ENCODE measurements at regions not wholly inside any gene's neighbourhood (a gene's known extent, or its start where the extent isn't known, plus 50 kb on each side); places are given as distances from the start of the nearest gene placed in this dataset.

DNA sequence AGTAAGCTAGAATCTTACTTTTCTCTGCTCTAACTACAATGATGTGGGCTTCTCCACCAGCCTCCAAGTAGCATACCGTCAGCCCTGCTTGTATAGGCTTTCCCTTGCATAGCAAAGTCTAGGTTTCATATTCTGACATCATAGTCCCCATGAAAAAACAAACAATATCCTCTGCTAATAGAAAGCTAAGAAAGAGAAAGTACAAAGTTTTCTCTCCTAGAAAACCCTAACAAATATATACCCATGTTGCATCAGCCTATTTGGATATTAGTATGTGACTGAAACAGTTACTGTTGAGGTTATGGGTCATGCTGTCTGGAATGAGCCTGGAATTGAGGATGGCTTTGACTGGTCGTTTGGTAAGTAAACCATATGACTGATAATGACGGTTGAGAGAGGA, 1696.0 kb downstream of the MAT2B start:
- Histone ChIP-seq H3K9me3 (ENCODE audit: control insufficient read depth, low read length) (no peaks in the 10 kb centered on the region), H3K27me3 (ENCODE audit: control insufficient read depth, insufficient read depth, low read length, poor library complexity, severe bottlenecking) (no peaks in the 10 kb centered on the region), H3K36me3 (ENCODE audit: control insufficient read depth, insufficient read depth, low read length) (no peaks in the 10 kb centered on the region), H3K4me3 (ENCODE audit: insufficient read depth, low read depth, low read length) (no peak overlapping the region), H3K27ac (ENCODE audit: insufficient read depth, low read depth, low read length, poor library complexity, severe bottlenecking) (no peak overlapping the region), H3K4me1 (ENCODE audit: control insufficient read depth, insufficient read depth, low read length) (no peaks in the 10 kb centered on the region)
- WGBS, 2 experiments = 84 to 88% methylated on average over 3 of the region's 3 CpGs

- H3K9me3 ChIP-seq (ENCODE audit: control insufficient read depth, low read length) = no peaks in the 10 kb centered on the region
- no peaks in the 10 kb centered on the region for H3K27me3 ChIP-seq (ENCODE audit: control insufficient read depth, insufficient read depth, low read length, poor library complexity, severe bottlenecking)
- no peak overlapping the region for H3K27ac ChIP-seq (ENCODE audit: insufficient read depth, low read depth, low read length, poor library complexity, severe bottlenecking)
- H3K4me1 ChIP-seq (ENCODE audit: control insufficient read depth, insufficient read depth, low read length) = no peaks in the 10 kb centered on the region
- H3K4me3 ChIP-seq (ENCODE audit: insufficient read depth, low read depth, low read length) = no peak overlapping the region
- no peaks in the 10 kb centered on the region for H3K36me3 ChIP-seq (ENCODE audit: control insufficient read depth, insufficient read depth, low read length)
Measured at GRCh38 chr5:165201771-165202518, 1696.5 kb downstream of the MAT2B start.

GRCh38 chr5:165202519-165202910, 1697.1 kb downstream of the MAT2B start:
- Histone ChIP-seq H3K4me1 (ENCODE audit: control insufficient read depth, insufficient read depth, low read length) (no peaks in the 10 kb centered on the region), H3K27me3 (ENCODE audit: control insufficient read depth, insufficient read depth, low read length, poor library complexity, severe bottlenecking) (no peaks in the 10 kb centered on the region), H3K27ac (ENCODE audit: insufficient read depth, low read depth, low read length, poor library complexity, severe bottlenecking) (no peak overlapping the region), H3K9me3 (ENCODE audit: control insufficient read depth, low read length) (no peaks in the 10 kb centered on the region), H3K36me3 (ENCODE audit: control insufficient read depth, insufficient read depth, low read length) (no peaks in the 10 kb centered on the region), H3K4me3 (ENCODE audit: insufficient read depth, low read depth, low read length) (no peak overlapping the region)
- 89 to 97% methylated on average over 3 of the region's 3 CpGs for WGBS, 2 experiments

DNA sequence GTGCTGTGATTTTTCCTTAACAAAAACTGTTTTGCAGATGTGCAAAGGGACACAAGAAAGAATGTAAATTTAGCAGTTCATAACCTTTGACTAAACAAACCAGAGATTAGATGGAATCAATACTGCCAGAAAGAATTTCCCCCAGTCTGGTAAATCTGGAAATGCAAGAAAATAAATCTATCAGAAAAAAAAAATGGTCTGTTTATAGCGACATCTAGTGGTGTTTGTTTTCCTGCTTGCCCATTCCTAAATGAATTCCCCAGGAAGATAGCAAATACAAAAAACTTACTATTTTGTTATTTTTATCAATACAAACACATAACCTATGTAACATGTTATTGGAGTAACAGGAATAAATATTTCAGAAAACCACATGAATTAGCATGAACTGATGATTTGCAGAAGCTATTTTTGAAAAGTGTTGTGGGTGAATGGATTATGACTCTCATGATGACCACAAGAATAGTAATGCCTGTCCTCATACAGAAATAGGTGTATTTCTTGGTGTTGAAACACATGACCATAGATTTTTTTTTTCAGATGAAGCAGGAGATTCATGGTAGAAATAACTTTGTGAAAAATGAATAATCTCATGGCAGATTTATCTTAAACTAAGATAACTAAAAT, 1703.8 kb downstream of the MAT2B start:
- H3K36me3 ChIP-seq (ENCODE audit: control insufficient read depth, insufficient read depth, low read length) = no peaks in the 10 kb centered on the region
- no peaks in the 10 kb centered on the region for H3K27me3 ChIP-seq (ENCODE audit: control insufficient read depth, insufficient read depth, low read length, poor library complexity, severe bottlenecking)
- no peak overlapping the region for H3K27ac ChIP-seq (ENCODE audit: insufficient read depth, low read depth, low read length, poor library complexity, severe bottlenecking)
- H3K4me3 ChIP-seq (ENCODE audit: insufficient read depth, low read depth, low read length) = no peak overlapping the region
- H3K4me1 ChIP-seq (ENCODE audit: control insufficient read depth, insufficient read depth, low read length) = no peaks in the 10 kb centered on the region
- WGBS, 2 experiments = 0% methylated on average over 1 of the region's 1 CpG; no CpG with 5 or more reads in 1 of the 2 experiments
- H3K9me3 ChIP-seq (ENCODE audit: control insufficient read depth, low read length) = no peaks in the 10 kb centered on the region

DNA sequence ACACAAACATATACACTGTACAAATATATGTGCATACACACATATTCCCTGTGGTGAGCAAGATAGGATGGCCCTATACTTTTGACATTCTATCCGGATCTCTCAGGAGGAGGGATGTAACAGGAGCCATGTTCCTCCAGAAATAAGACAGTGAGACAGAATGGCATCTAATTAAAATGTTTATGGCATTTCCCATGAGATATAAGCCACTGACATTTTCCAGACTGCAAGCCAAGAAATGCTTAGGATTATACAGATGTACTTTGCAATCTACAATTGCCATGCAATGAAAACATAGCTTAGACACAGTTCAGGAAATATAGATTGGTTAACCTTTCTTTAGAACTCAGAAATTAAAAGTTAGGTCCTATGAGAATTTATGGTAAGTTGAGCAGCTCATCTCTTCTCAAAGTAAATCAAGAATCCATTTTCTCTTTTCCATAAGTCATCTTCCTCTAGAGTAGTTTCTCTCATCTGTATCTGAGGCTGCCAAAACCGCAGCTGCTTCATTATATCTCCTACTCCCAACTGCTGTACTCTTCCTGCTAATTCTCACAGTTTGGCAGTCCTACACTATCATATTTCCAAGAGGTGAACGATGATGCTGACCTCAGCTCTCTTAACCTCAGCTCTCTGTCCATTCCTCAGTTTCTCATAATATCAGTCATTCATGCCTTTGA, 1719.1 kb downstream of the MAT2B start:
- Histone ChIP-seq H3K27me3 (ENCODE audit: control insufficient read depth, insufficient read depth, low read length, poor library complexity, severe bottlenecking) (no peaks in the 10 kb centered on the region), H3K4me3 (ENCODE audit: insufficient read depth, low read depth, low read length) (no peak overlapping the region), H3K4me1 (ENCODE audit: control insufficient read depth, insufficient read depth, low read length) (no peaks in the 10 kb centered on the region), H3K27ac (ENCODE audit: insufficient read depth, low read depth, low read length, poor library complexity, severe bottlenecking) (no peak overlapping the region), H3K36me3 (ENCODE audit: control insufficient read depth, insufficient read depth, low read length) (no peaks in the 10 kb centered on the region), H3K9me3 (ENCODE audit: control insufficient read depth, low read length) (no peaks in the 10 kb centered on the region)
- 90 to 95% methylated on average over 3 of the region's 3 CpGs for WGBS, 2 experiments

GRCh38 chr5:165227515-165227914, 1722.1 kb downstream of the MAT2B start:
- H3K36me3 ChIP-seq (ENCODE audit: control insufficient read depth, insufficient read depth, low read length) = no peaks in the 10 kb centered on the region
- no peaks in the 10 kb centered on the region for H3K9me3 ChIP-seq (ENCODE audit: control insufficient read depth, low read length)
- H3K4me3 ChIP-seq (ENCODE audit: insufficient read depth, low read depth, low read length) = no peak overlapping the region
- no peak overlapping the region for H3K27ac ChIP-seq (ENCODE audit: insufficient read depth, low read depth, low read length, poor library complexity, severe bottlenecking)
- no peaks in the 10 kb centered on the region for H3K4me1 ChIP-seq (ENCODE audit: control insufficient read depth, insufficient read depth, low read length)
- 83 to 87% methylated on average over 3 of the region's 3 CpGs for WGBS, 2 experiments
- no peaks in the 10 kb centered on the region for H3K27me3 ChIP-seq (ENCODE audit: control insufficient read depth, insufficient read depth, low read length, poor library complexity, severe bottlenecking)

- H3K4me3 ChIP-seq (ENCODE audit: insufficient read depth, low read depth, low read length) = no peak overlapping the region
- 38 to 100% methylated on average over 1 of the region's 1 CpG for WGBS, 2 experiments
- no peaks in the 10 kb centered on the region for H3K9me3 ChIP-seq (ENCODE audit: control insufficient read depth, low read length)
- H3K4me1 ChIP-seq (ENCODE audit: control insufficient read depth, insufficient read depth, low read length) = no peaks in the 10 kb centered on the region
- no peaks in the 10 kb centered on the region for H3K27me3 ChIP-seq (ENCODE audit: control insufficient read depth, insufficient read depth, low read length, poor library complexity, severe bottlenecking)
- H3K36me3 ChIP-seq (ENCODE audit: control insufficient read depth, insufficient read depth, low read length) = no peaks in the 10 kb centered on the region
- no peak overlapping the region for H3K27ac ChIP-seq (ENCODE audit: insufficient read depth, low read depth, low read length, poor library complexity, severe bottlenecking)
Measured at GRCh38 chr5:165228184-165228583, 1722.8 kb downstream of the MAT2B start.

DNA sequence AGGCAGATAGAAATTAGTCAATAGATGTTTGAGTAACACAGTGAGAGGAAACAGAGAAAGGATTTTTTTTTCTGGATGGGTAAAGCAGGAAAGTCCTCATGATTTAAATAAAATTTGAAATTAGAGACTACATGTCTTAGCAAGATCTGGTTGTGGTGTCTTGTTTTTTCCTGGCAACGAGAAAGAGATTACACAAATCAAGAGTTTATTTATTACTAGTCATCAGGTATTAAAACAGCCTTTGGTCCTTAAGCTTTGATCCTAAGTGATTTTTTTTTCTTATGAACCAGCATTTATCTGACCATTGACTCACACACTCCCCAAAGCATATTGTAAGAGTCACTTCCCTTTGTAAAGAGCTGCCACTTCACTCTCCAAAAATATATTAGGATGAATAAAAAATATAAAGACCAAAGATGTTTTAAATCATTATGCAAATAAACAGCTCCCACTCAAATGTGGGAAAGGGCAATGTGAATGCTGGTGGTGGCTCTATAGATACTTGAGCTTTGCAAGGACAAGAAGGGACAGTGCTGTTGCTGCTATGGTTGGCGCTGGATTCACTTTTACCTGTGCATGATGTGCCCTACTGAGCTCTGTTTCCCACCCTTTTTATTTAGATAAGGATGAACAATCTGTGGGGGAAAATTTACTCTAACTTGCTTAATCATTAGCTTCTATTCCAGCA, 1726.5 kb downstream of the MAT2B start:
- Histone ChIP-seq H3K27me3 (ENCODE audit: control insufficient read depth, insufficient read depth, low read length, poor library complexity, severe bottlenecking) (no peaks in the 10 kb centered on the region), H3K27ac (ENCODE audit: insufficient read depth, low read depth, low read length, poor library complexity, severe bottlenecking) (no peak overlapping the region), H3K9me3 (ENCODE audit: control insufficient read depth, low read length) (no peaks in the 10 kb centered on the region), H3K4me1 (ENCODE audit: control insufficient read depth, insufficient read depth, low read length) (no peaks in the 10 kb centered on the region), H3K36me3 (ENCODE audit: control insufficient read depth, insufficient read depth, low read length) (no peaks in the 10 kb centered on the region), H3K4me3 (ENCODE audit: insufficient read depth, low read depth, low read length) (no peak overlapping the region)
- WGBS, 2 experiments = 75 to 83% methylated on average over 1 to 2 of the region's 2 CpGs

- no peaks in the 10 kb centered on the region for H3K4me1 ChIP-seq (ENCODE audit: control insufficient read depth, insufficient read depth, low read length)
- WGBS, 2 experiments = 51 to 58% methylated on average over 4 of the region's 4 CpGs
- no peaks in the 10 kb centered on the region for H3K9me3 ChIP-seq (ENCODE audit: control insufficient read depth, low read length)
- H3K27me3 ChIP-seq (ENCODE audit: control insufficient read depth, insufficient read depth, low read length, poor library complexity, severe bottlenecking) = no peaks in the 10 kb centered on the region
- no peaks in the 10 kb centered on the region for H3K36me3 ChIP-seq (ENCODE audit: control insufficient read depth, insufficient read depth, low read length)
- no peak overlapping the region for H3K27ac ChIP-seq (ENCODE audit: insufficient read depth, low read depth, low read length, poor library complexity, severe bottlenecking)
- H3K4me3 ChIP-seq (ENCODE audit: insufficient read depth, low read depth, low read length) = no peak overlapping the region
Measured at GRCh38 chr5:165232509-165233028, 1727.2 kb downstream of the MAT2B start.

DNA sequence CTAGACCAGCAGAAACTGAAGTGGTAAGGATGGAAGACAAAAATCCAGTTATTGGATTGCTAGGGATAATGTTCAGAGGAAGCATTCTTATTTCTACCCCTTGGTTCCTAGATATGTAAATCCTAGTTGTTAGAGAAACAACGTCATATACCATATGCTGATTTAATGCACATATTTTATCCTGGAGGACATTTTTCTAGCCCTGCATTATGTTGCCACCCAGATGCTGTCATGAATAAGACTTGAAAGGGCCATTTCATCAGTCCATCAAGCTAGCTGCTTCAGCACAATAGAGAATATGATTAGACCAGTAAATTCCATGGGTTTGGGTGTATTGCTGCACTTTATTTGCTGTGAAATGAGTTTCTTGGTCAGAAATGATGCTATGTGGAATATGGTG, 1736.4 kb downstream of the MAT2B start:
- Histone ChIP-seq H3K4me3 (ENCODE audit: insufficient read depth, low read depth, low read length) (no peak overlapping the region), H3K36me3 (ENCODE audit: control insufficient read depth, insufficient read depth, low read length) (no peaks in the 10 kb centered on the region), H3K27ac (ENCODE audit: insufficient read depth, low read depth, low read length, poor library complexity, severe bottlenecking) (no peak overlapping the region), H3K4me1 (ENCODE audit: control insufficient read depth, insufficient read depth, low read length) (no peaks in the 10 kb centered on the region), H3K9me3 (ENCODE audit: control insufficient read depth, low read length) (no peaks in the 10 kb centered on the region), H3K27me3 (ENCODE audit: control insufficient read depth, insufficient read depth, low read length, poor library complexity, severe bottlenecking) (no peaks in the 10 kb centered on the region)
- 100% methylated on average over 1 of the region's 1 CpG for whole genome bisulfite sequencing, 2 experiments

Measured in ectodermal cell (in vitro differentiated cells).